H1 (cell line): ENCODE measurements at regions not wholly inside any gene's neighbourhood (a gene's known extent, or its start where the extent isn't known, plus 50 kb on each side); places are given as distances from the start of the nearest gene placed in this dataset.

Source experiments
- CTCF ChIA-PET: fragments of 300-600 bp; sonication (Branson Sonifier 250); formaldehyde crosslinking; loops from one replicate; lab custom pipeline; 2021; ENCODE audit not compliant: partially characterized antibody; lab: Charles Lee
- POLR2A ChIA-PET: fragments of 300-600 bp; sonication (Branson Sonifier 250); formaldehyde crosslinking; loops from one replicate; lab custom pipeline; 2021; ENCODE audit warnings: inconsistent platforms; ENCODE audit not compliant: partially characterized antibody; lab: Charles Lee
- DNase-seq, 2 experiments: peaks; one replicate each; pipeline versions ENCODE4 v3.0.0 to v3.0.0-alpha.2; 2010 to 2022; ENCODE audit warnings: low spot score in 2 of 2, low read depth in 1 of 2, mixed read lengths in 1 of 2
- FAIRE-seq: peaks from 2 replicates; lab custom pipeline; 2011; peaks lifted over from hg19 to GRCh38; lab: Jason Lieb, UNC
- H2AFZ ChIP-seq: 2 replicates; pipeline ENCODE4 v1.8.1; 2012; ENCODE audit warnings: low read length, inconsistent platforms
- H2AK5ac ChIP-seq: 2 replicates; pipeline ENCODE4 v1.6.1; 2013; ENCODE audit warnings: low read depth, low read length
- H2BK120ac ChIP-seq: replicated peaks from 2 replicates; pipeline ENCODE3; 2013; ENCODE audit warnings: low read depth, low read length, inconsistent platforms
- H2BK12ac ChIP-seq: 2 replicates; pipeline ENCODE4 v1.6.1; 2013; ENCODE audit warnings: low read depth, low read length
- H2BK15ac ChIP-seq: 2 replicates; pipeline ENCODE4 v1.6.1; 2013; ENCODE audit warnings: low read length
- H2BK20ac ChIP-seq: 2 replicates; pipeline ENCODE4 v1.6.1; 2013; ENCODE audit warnings: low read length
- H2BK5ac ChIP-seq: 2 replicates; pipeline ENCODE4 v1.6.1; 2013; ENCODE audit warnings: low read depth, low read length
- H3K14ac ChIP-seq: 2 replicates; pipeline ENCODE4 v1.6.1; 2013; ENCODE audit warnings: inconsistent platforms; ENCODE audit not compliant: insufficient read length
- H3K18ac ChIP-seq: 2 replicates; pipeline ENCODE4 v1.6.1; 2013; ENCODE audit warnings: low read length; ENCODE audit errors: extremely low read depth
- H3K23ac ChIP-seq: 2 replicates; pipeline ENCODE4 v1.6.1; 2013; ENCODE audit warnings: inconsistent platforms; ENCODE audit not compliant: insufficient read length
- H3K23me2 ChIP-seq: 2 replicates; pipeline ENCODE4 v1.6.1; 2013; ENCODE audit warnings: low read depth, low read length
- H3K27ac ChIP-seq: 2 replicates; pipeline ENCODE4 v1.6.1; 2011; ENCODE audit warnings: low read depth, low read length, inconsistent platforms
- H3K27me3 ChIP-seq, 4 experiments: replicated peaks in 1 of 4; 1 replicate in 1 of 4; 2 replicates in 3 of 4; pipeline versions ENCODE4 v1.6.1 to v1.8.1; 2011 to 2013; ENCODE audit warnings: low read length in 3 of 4, mild to moderate bottlenecking in 3 of 4, inconsistent platforms in 2 of 4, mixed read lengths in 2 of 4, moderate library complexity in 1 of 4; ENCODE audit not compliant: control insufficient read depth in 3 of 4, insufficient read depth in 3 of 4; ENCODE audit errors: extremely low read depth in 1 of 4
- H3K36me3 ChIP-seq, 4 experiments: 2 replicates each; pipeline versions ENCODE4 v1.6.1 to v1.8.1; 2011 to 2013; ENCODE audit warnings: mild to moderate bottlenecking in 4 of 4, low read length in 3 of 4, moderate library complexity in 2 of 4, control low read depth in 1 of 4, inconsistent platforms in 1 of 4; ENCODE audit not compliant: insufficient read depth in 4 of 4, control insufficient read depth in 2 of 4
- H3K4ac ChIP-seq: replicated peaks from 2 replicates; pipeline ENCODE3; 2013; ENCODE audit warnings: low read length, low read depth, mixed read lengths, inconsistent platforms; ENCODE audit not compliant: insufficient read length
- H3K4me1 ChIP-seq, 4 experiments: replicated peaks in 1 of 4; 1 replicate in 1 of 4; 2 replicates in 3 of 4; pipeline versions ENCODE4 v1.6.1 to v1.8.1; 2011 to 2013; ENCODE audit warnings: low read length in 3 of 4, inconsistent platforms in 2 of 4, mixed read lengths in 1 of 4; ENCODE audit not compliant: insufficient read depth in 4 of 4, control insufficient read depth in 3 of 4
- H3K4me2 ChIP-seq, 2 experiments: 2 replicates each; pipeline versions ENCODE4 v1.6.1 to v1.8.1; 2011 to 2013; ENCODE audit warnings: low read depth in 2 of 2, low read length in 2 of 2, control low read depth in 1 of 2, inconsistent platforms in 1 of 2, mild to moderate bottlenecking in 1 of 2; ENCODE audit not compliant: insufficient read depth in 1 of 2
- H3K4me3 ChIP-seq, 4 experiments: fragments of 200-600, 300-600 bp in 1 of 4; sonication (generic), shearing (Covaris generic), sonication (Bioruptor Twin) in 1 of 4; 2 replicates each; pipeline versions ENCODE4 v1.5.1 to v1.8.1; 2011 to 2016; ENCODE audit warnings: low read length in 4 of 4, low read depth in 3 of 4, control low read depth in 2 of 4, inconsistent platforms in 2 of 4, mild to moderate bottlenecking in 2 of 4, mixed read lengths in 1 of 4, moderate library complexity in 1 of 4; ENCODE audit not compliant: insufficient read depth in 2 of 4; ENCODE audit errors: extremely low read depth in 1 of 4
- H3K56ac ChIP-seq: replicated peaks from 2 replicates; pipeline ENCODE3; 2013; ENCODE audit warnings: low read depth, mild to moderate bottlenecking, mixed read lengths, low read length, inconsistent platforms; ENCODE audit not compliant: insufficient read length
- H3K79me1 ChIP-seq: 2 replicates; pipeline ENCODE4 v1.6.1; 2013; ENCODE audit warnings: low read depth, low read length, control low read depth
- H3K79me2 ChIP-seq, 2 experiments: 2 replicates each; pipeline versions ENCODE4 v1.6.1 to v1.8.1; 2012 to 2013; ENCODE audit warnings: low read length in 2 of 2, mild to moderate bottlenecking in 2 of 2, inconsistent platforms in 1 of 2; ENCODE audit not compliant: insufficient read depth in 2 of 2, control insufficient read depth in 1 of 2
- H3K9ac ChIP-seq, 4 experiments: replicated peaks in 1 of 4; 1 replicate in 1 of 4; 2 replicates in 3 of 4; pipeline versions ENCODE4 v1.6.1 to v1.8.1; 2011 to 2013; ENCODE audit warnings: low read depth in 3 of 4, low read length in 3 of 4, control low read depth in 2 of 4, mild to moderate bottlenecking in 2 of 4, moderate library complexity in 2 of 4, inconsistent platforms in 1 of 4; ENCODE audit errors: extremely low read depth in 1 of 4
- H3K9me3 ChIP-seq, 2 experiments: 2 replicates each; pipeline versions ENCODE4 v1.6.1 to v1.8.1; 2012 to 2013; ENCODE audit warnings: mild to moderate bottlenecking in 2 of 2, moderate library complexity in 2 of 2, control low read depth in 1 of 2, inconsistent platforms in 1 of 2, low read depth in 1 of 2, low read length in 1 of 2, mixed read lengths in 1 of 2; ENCODE audit not compliant: insufficient read depth in 2 of 2
- H4K20me1 ChIP-seq, 2 experiments: replicated peaks in 1 of 2; 2 replicates each; pipeline versions ENCODE3 to v1.8.1; 2011 to 2013; ENCODE audit warnings: inconsistent platforms in 2 of 2, low read length in 2 of 2, mild to moderate bottlenecking in 1 of 2; ENCODE audit not compliant: insufficient read depth in 2 of 2, control insufficient read depth in 1 of 2
- H4K5ac ChIP-seq: 2 replicates; pipeline ENCODE4 v1.6.1; 2013; ENCODE audit warnings: low read length, low read depth, mixed read lengths, inconsistent platforms; ENCODE audit not compliant: insufficient read length
- H4K8ac ChIP-seq: 2 replicates; pipeline ENCODE4 v1.8.0; 2013; ENCODE audit warnings: mild to moderate bottlenecking, moderate library complexity, low read length, inconsistent platforms; ENCODE audit not compliant: insufficient read depth; ENCODE audit errors: extremely low read depth
- H4K91ac ChIP-seq: replicated peaks from 2 replicates; pipeline ENCODE3; 2013; ENCODE audit warnings: low read length, mixed read lengths, inconsistent platforms; ENCODE audit not compliant: insufficient read length
- BACH1 ChIP-seq: IDR thresholded peaks from 2 replicates; pipeline ENCODE4 v1.6.1; 2012; ENCODE audit warnings: low read length, improper control_type of control experiment
- PHF8 ChIP-seq: fragments of 200-600 bp; sonication (generic); conservative IDR thresholded peaks from 2 replicates; pipeline ENCODE4 v1.7.1; 2012; ENCODE audit warnings: low read depth, mild to moderate bottlenecking, inconsistent platforms, low read length, moderate library complexity
- RAD21 ChIP-seq, 2 experiments: IDR thresholded peaks in 1 of 2; conservative IDR thresholded peaks in 1 of 2; 2 replicates each; pipeline ENCODE4 v1.6.1; 2011; ENCODE audit warnings: low read depth in 2 of 2, low read length in 2 of 2, improper control_type of control experiment in 1 of 2, inconsistent platforms in 1 of 2, mild to moderate bottlenecking in 1 of 2, moderate library complexity in 1 of 2
- SAP30 ChIP-seq: fragments of 300-600 bp; sonication (generic); IDR thresholded peaks from 2 replicates; pipeline ENCODE4 v1.7.1; 2012; ENCODE audit warnings: low read length, moderate library complexity, mild to moderate bottlenecking, inconsistent platforms; ENCODE audit not compliant: insufficient read depth, insufficient replicate concordance
- SIN3A ChIP-seq, 2 experiments: IDR thresholded peaks in 1 of 2; conservative IDR thresholded peaks in 1 of 2; 2 replicates each; pipeline ENCODE4 v1.6.1; 2011 to 2012; ENCODE audit warnings: low read length in 2 of 2, improper control_type of control experiment in 1 of 2, low read depth in 1 of 2, mild to moderate bottlenecking in 1 of 2
- SRF ChIP-seq: IDR thresholded peaks from 2 replicates; pipeline ENCODE4 v1.6.1; 2011; ENCODE audit warnings: mild to moderate bottlenecking, low read depth, low read length, moderate library complexity
- TCF12 ChIP-seq: IDR thresholded peaks from 2 replicates; pipeline ENCODE4 v1.6.1; 2011; ENCODE audit warnings: low read depth, mild to moderate bottlenecking, low read length
- WGBS, 2 experiments: shearing (Covaris generic) in 1 of 2; methylation state at CpG; one replicate each; pipeline versions ENCODE4 v1.1.6 to v1.1.7; 2013 to 2015; ENCODE audit warnings: low lambda C conversion rate in 2 of 2, mixed read lengths in 2 of 2, inconsistent platforms in 1 of 2, low coverage in 1 of 2, missing lambda C conversion rate in 1 of 2; ENCODE audit not compliant: insufficient replicate concordance in 2 of 2, insufficient coverage in 1 of 2, insufficient read length in 1 of 2; ENCODE audit errors: extremely low coverage in 1 of 2, missing lambda C conversion rate in 1 of 2; 5-methylcytosine and 5-hydroxymethylcytosine counted together
- TF ChIP-seq, protein P1 (sequence below), 3 experiments: IDR thresholded peaks; 1 replicate in 2 of 3; 2 replicates in 1 of 3; pipeline versions ENCODE4 v1.5.1 to v1.6.1; 2011; ENCODE audit warnings: low read length in 3 of 3, mild to moderate bottlenecking in 3 of 3, inconsistent platforms in 2 of 3, low read depth in 1 of 3, moderate library complexity in 1 of 3; ENCODE audit not compliant: insufficient read depth in 1 of 3; ENCODE audit errors: control extremely low read depth in 1 of 3

DNA sequence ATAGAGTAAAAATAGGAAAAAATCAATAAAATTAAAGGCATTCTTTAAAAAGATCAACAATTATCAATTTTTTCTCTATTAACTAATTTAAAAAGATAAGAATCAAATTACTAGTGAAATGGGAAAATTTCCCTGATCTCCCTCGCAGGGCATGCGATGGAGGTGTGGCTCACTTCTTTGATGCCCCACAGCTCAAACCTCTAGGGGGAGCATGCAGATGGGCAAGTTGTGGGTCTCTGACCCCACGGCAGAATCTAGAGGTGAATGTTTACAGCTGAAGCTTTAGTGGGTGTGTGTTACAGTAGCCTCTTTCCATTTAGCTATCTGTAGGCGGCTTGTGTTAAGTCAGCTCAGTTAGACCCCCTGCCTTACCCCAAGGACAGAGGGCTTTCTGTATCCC, 1348.8 kb downstream of the PCDH18 start:
- no peak overlapping the region for H4K8ac ChIP-seq
- H3K9ac ChIP-seq, result no peak overlapping the region
- no peaks in the 10 kb centered on the region for H3K9me3 ChIP-seq
- no peaks in the 10 kb centered on the region for H4K20me1 ChIP-seq
- POLR2A ChIA-PET, result no interaction called here
- H2BK20ac ChIP-seq, result no peak overlapping the region
- FAIRE-seq, result no peak
- no peak overlapping the region for H3K27ac ChIP-seq
- WGBS, 2 experiments, result 85% methylated on average over 4 of the region's 4 CpGs; no CpG with 5 or more reads in 1 of the 2 experiments
- no peaks in the 10 kb centered on the region for H3K4me1 ChIP-seq
- no peak overlapping the region for H3K18ac ChIP-seq
- H3K27me3 ChIP-seq, result no peaks in the 10 kb centered on the region
- no peak overlapping the region for H4K91ac ChIP-seq
- peak in 1 of 2 experiments; percentile 15 for DNase-seq
- H3K79me1 ChIP-seq, result no peaks in the 10 kb centered on the region
- no peak overlapping the region for H4K5ac ChIP-seq
- no peak overlapping the region for H2BK15ac ChIP-seq
- H3K4me2 ChIP-seq, result no peak overlapping the region
- no peaks in the 10 kb centered on the region for H3K79me2 ChIP-seq
- CTCF ChIA-PET, result interaction anchor here (0.6 to 1.3 kb wide), 7 partner anchors 9 to 753 kb away, joined by 3 to 4 read pairs (median 3); no protein-coding TSS in a partner anchor
- no peak overlapping the region for H3K4ac ChIP-seq
- H3K23me2 ChIP-seq, result no peaks in the 10 kb centered on the region
- no peak overlapping the region for H3K4me3 ChIP-seq
- no peak overlapping the region for H2BK120ac ChIP-seq
- H2AFZ ChIP-seq, result no peak overlapping the region
- H3K36me3 ChIP-seq, result no peaks in the 10 kb centered on the region
- no peak overlapping the region for H3K56ac ChIP-seq
- no peak overlapping the region for H3K23ac ChIP-seq
- no peak overlapping the region for H2AK5ac ChIP-seq
- TF ChIP-seq, protein P1, sequence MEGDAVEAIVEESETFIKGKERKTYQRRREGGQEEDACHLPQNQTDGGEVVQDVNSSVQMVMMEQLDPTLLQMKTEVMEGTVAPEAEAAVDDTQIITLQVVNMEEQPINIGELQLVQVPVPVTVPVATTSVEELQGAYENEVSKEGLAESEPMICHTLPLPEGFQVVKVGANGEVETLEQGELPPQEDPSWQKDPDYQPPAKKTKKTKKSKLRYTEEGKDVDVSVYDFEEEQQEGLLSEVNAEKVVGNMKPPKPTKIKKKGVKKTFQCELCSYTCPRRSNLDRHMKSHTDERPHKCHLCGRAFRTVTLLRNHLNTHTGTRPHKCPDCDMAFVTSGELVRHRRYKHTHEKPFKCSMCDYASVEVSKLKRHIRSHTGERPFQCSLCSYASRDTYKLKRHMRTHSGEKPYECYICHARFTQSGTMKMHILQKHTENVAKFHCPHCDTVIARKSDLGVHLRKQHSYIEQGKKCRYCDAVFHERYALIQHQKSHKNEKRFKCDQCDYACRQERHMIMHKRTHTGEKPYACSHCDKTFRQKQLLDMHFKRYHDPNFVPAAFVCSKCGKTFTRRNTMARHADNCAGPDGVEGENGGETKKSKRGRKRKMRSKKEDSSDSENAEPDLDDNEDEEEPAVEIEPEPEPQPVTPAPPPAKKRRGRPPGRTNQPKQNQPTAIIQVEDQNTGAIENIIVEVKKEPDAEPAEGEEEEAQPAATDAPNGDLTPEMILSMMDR (IDR thresholded peaks at IDR 0.05; ENCODE audit: control extremely low read depth in 1 of 3, insufficient read depth in 1 of 3, low read depth in 1 of 3, low read length in 3 of 3), result peak; percentile 36 to 37 (median 37)
- TF ChIP-seq SAP30 (no peak), BACH1 (no peak), TCF12 (no peak), SIN3A (conservative IDR thresholded peaks at IDR 0.05 in 1 of 2, IDR thresholded peaks at IDR 0.05 in 1 of 2; ENCODE audit: low read depth in 1 of 2, low read length in 2 of 2) (no peak), PHF8 (no peak), SRF (no peak), RAD21 (IDR thresholded peaks at IDR 0.05 in 1 of 2, conservative IDR thresholded peaks at IDR 0.05 in 1 of 2; ENCODE audit: low read depth in 2 of 2, low read length in 2 of 2) (peak; percentile 42 to 53)
- H3K14ac ChIP-seq, result no peak overlapping the region
- H2BK12ac ChIP-seq, result no peak overlapping the region
- no peak overlapping the region for H2BK5ac ChIP-seq
